Lung (tissue), 11 donors: ENCODE measurements at regions not wholly inside any gene's neighbourhood (a gene's known extent, or its start where the extent isn't known, plus 50 kb on each side); places are given as distances from the start of the nearest gene placed in this dataset.

Source experiments
- ATAC-seq: fragments of 200-7000 bp; cut with Tn5 transposase; one replicate; pipeline ENCODE4 v1.9.1; 2020; ENCODE audit warnings: moderate number of reproducible peaks; ENCODE audit not compliant: insufficient read depth, low FRiP score
- DNase-seq, 3 donors: peaks; one replicate each; pipeline ENCODE4 v3.0.0-alpha.2; 2013 to 2017
- H3K27ac ChIP-seq, 2 donors: one replicate each; pipeline ENCODE4 v1.5.1; 2013; ENCODE audit warnings: mild to moderate bottlenecking in 2 of 2, moderate library complexity in 2 of 2, control low read depth in 1 of 2, inconsistent platforms in 1 of 2, low read depth in 1 of 2, low read length in 1 of 2
- H3K27me3 ChIP-seq, 3 donors: one replicate each; pipeline ENCODE4 v1.5.1; 2013; ENCODE audit warnings: low read length in 2 of 3; ENCODE audit not compliant: control insufficient read depth in 3 of 3, insufficient read depth in 3 of 3
- H3K36me3 ChIP-seq, 4 donors: one replicate each; pipeline ENCODE4 v1.5.1; 2013; ENCODE audit warnings: low read length in 4 of 4, mild to moderate bottlenecking in 1 of 4, moderate library complexity in 1 of 4; ENCODE audit not compliant: control insufficient read depth in 4 of 4, insufficient read depth in 4 of 4
- H3K4me1 ChIP-seq, 5 donors: one replicate each; pipeline ENCODE4 v1.5.1; 2013; ENCODE audit warnings: low read length in 5 of 5, mild to moderate bottlenecking in 2 of 5, moderate library complexity in 1 of 5; ENCODE audit not compliant: control insufficient read depth in 5 of 5, insufficient read depth in 5 of 5
- H3K4me3 ChIP-seq: one replicate; pipeline ENCODE4 v1.5.1; 2013; ENCODE audit warnings: mild to moderate bottlenecking, control low read depth, moderate library complexity
- H3K9ac ChIP-seq, 2 donors: one replicate each; pipeline ENCODE4 v1.5.1; 2013; ENCODE audit warnings: low read length in 2 of 2, control low read depth in 1 of 2; ENCODE audit not compliant: insufficient read depth in 1 of 2
- H3K9me3 ChIP-seq, 4 donors: one replicate each; pipeline ENCODE4 v1.5.1; 2013; ENCODE audit warnings: low read length in 3 of 4, mild to moderate bottlenecking in 1 of 4, moderate library complexity in 1 of 4; ENCODE audit not compliant: control insufficient read depth in 4 of 4, insufficient read depth in 3 of 4
- CTCF ChIP-seq: IDR thresholded peaks from 2 replicates; pipeline ENCODE4 v1.5.1; 2012; ENCODE audit warnings: mild to moderate bottlenecking; ENCODE audit errors: control extremely low read depth, extremely low read depth
- WGBS, 2 donors: extraction: QIAGEN DNeasy Blood & Tissue Kit; methylation state at CpG; one replicate each; pipeline ENCODE4 v1.1.7; 2013; 5-methylcytosine and 5-hydroxymethylcytosine counted together
- donor health status: control.
- donor health status: control.
- donor health status: Bipolar disorder and iron deficiency.
- donor health status: healthy.
- donor health status: DM: yes; HTN: yes; CAD: no.

DNA sequence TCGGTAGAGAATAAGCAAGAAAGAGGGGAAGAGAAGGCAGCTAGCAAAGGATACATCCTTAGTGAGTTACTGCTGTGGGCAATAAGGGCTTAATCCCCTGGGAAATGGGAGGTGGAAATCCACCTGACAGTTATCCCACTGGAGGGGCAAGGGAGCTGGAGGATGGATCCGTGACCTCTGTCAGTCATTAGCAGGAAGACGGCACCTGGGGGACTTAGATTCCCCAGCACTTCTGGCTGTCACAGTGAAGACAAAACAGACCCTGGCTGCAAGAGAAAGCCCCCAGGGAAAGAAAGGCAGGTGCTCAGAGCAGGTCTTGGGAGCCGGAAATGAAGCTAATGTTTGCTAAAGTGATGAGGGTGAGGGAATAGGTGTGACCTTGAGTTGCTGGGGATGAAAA, 70.4 kb upstream of the MRI1 start:
- H3K4me1 ChIP-seq = no peaks in the 10 kb centered on the region
- no peak overlapping the region for H3K9ac ChIP-seq
- ATAC-seq (no peak), DNase-seq (no peak)
- H3K36me3 ChIP-seq = no peaks in the 10 kb centered on the region
- H3K9me3 ChIP-seq = peaks cover 0 to 4% (median 0%) of the 10 kb centered on the region in 4 donors
- H3K27me3 ChIP-seq = no peaks in the 10 kb centered on the region
- TF ChIP-seq CTCF = no peak
- no peak overlapping the region for H3K27ac ChIP-seq
- no peak overlapping the region for H3K4me3 ChIP-seq
- 74 to 79% methylated on average over 4 of the region's 4 CpGs for WGBS, 2 donors

DNA sequence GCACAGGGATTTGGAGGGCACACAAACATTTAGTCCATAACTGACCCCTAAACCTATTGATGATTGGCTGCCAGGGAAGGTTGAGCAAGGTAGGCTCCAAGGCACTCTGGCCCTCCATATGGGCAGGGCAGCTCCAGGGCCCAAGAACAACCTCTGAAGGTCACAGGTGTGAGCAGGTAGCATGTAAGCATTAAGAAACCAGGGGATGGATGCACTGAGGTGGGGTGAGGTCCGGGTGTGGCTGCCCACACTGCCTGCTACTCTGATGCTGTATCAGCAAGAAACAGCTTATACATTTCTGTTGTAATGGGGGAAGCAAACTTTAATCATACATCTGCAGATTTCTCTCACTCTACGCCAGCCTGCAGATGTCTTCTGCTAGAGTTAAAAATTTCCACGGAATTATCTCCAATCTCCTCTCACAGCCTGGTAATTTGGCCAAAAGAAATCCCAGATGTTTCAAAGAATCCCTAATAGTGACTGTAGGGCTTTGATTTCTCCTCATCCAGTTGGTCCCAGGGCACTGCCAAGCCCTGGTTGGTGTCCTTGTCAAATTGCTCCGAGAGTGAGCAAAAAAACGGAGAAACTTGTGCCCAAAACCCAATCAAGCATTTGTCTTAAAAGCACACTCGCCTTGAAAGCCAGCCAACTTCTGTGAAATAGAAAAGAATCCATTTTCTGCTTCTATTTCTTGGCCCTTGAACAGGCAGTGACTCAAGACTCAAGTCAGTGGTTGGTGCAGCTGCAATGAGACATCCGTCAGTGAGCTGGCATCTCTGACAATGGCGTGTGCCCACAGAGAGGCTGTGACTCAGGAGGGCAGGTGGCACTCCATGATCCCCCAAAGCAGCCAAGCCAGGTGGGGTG, 72.5 kb upstream of the MRI1 start:
- Histone ChIP-seq H3K27me3 (no peaks in the 10 kb centered on the region), H3K9me3 (peaks cover 0 to 4% (median 0%) of the 10 kb centered on the region in 4 donors), H3K4me3 (no peak overlapping the region), H3K27ac (no peak overlapping the region), H3K4me1 (no peaks in the 10 kb centered on the region), H3K36me3 (no peaks in the 10 kb centered on the region), H3K9ac (no peak overlapping the region)
- WGBS, 2 donors = 76 to 78% methylated on average over 8 of the region's 8 CpGs
- no peak for ATAC-seq
- no peak for DNase-seq
- no peak for TF ChIP-seq CTCF

DNA sequence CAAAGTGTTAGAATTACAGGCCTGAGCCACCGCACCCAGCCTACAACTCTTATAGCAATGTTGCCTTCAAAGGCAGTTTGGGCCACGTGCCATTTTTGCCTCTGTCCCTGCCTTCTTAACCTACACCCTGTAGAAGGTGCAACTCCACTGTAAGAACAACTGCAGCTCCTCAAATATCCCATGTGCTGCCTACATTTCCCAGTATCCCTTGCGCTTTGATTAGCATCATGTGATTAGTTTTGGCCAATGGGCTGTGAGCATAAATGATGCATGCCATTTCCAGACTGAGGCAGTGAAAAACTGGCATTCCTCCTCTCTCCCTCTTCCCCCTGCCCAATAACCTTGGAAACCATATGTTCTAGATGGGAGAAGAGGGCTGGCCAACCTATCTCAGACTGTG, 75.2 kb upstream of the MRI1 start:
- no peak overlapping the region for H3K4me3 ChIP-seq
- DNase-seq = peak in 2 of 3 donors; percentile 3 to 9
- no peaks in the 10 kb centered on the region for H3K4me1 ChIP-seq
- H3K36me3 ChIP-seq = no peaks in the 10 kb centered on the region
- ATAC-seq = no peak
- no peak overlapping the region for H3K27ac ChIP-seq
- peaks cover 0 to 2% (median 0%) of the 10 kb centered on the region in 4 donors for H3K9me3 ChIP-seq
- no peak for TF ChIP-seq CTCF
- no peaks in the 10 kb centered on the region for H3K27me3 ChIP-seq
- 79 to 88% methylated on average over 3 of the region's 3 CpGs for WGBS, 2 donors
- no peak overlapping the region for H3K9ac ChIP-seq
